GM21786 (cell line): ENCODE measurements at regions not wholly inside any gene's neighbourhood (a gene's known extent, or its start where the extent isn't known, plus 50 kb on each side); places are given as distances from the start of the nearest gene placed in this dataset.
"Not testable (repeated sequence)": the region's sequence is repeated elsewhere in the genome, so short reads cannot be mapped to it uniquely, and the experiment has no call there.

Experiments
- ATAC-seq: cut with Tn5 transposase; IDR thresholded peaks from one replicate; pipeline ENCODE4 v1.9.1; 2021; ENCODE audit not compliant: unreplicated experiment

DNA sequence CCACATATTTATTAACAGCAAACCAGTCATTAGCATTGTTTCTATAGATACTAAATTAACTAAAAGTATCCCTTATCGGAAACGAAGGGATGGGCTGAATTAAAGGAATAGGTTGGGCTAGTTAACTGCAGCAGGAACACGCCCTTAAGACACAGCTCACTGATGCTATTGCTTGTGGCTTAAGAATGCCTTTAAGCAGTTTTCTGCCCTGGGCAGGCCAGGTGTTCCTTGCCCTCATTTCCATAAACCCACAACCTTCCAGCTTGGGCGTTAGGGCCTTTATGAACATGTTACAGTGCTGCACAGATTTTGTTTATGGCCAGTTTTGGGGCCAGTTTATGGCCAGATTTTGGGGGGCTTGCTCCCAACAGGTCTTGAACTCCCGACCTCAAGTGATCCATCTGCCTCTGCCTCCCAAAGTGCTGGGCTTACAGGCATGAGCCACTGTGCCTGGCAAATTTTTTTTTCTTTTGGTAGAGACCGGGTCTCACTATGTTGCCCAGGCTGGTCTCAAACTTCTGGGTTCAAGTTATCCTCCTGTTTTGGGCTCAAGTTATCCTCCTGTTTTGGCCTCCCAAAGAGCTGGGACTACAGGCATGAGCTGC lies 90.1 kb upstream of the GRIN2A start:
- ATAC-seq: not testable (repeated sequence)

DNA sequence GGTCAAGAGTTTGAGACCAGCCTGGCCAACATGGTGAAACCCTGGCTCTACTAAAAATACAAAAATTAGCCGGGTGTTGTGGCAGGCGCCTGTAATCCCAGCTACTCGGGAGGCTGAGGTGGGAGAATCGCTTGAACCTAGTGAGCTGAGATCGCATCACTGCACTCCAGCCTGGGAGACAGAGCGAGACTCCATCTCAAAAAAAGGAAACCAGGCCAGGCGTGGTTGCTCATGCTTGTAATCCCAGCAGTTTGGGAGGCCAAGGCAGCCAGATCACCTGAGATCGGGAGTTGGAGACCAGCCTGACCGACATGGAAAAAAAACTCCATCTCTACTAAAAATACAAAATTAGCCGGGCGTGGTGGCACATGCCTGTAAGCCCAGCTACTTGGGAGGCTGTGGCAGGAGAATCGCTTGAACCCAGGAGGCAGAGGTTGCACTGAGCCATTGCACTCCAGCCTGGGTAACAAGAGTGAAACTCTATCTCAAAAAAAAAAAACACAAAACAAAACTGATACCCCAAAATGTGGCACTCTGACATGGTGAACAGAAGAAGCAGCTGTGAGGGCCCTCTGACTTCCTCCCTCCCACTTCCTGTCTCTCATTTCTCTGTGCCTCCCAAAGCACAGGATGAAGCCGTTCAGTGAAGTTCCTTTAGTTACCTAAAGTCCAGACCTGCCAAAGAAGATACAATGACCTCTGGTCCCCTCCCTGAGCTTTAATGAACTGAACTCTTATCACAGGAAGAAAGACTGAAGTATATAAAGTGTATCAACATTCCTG lies 93.2 kb upstream of the GRIN2A start:
- peak; percentile 84 for ATAC-seq

DNA sequence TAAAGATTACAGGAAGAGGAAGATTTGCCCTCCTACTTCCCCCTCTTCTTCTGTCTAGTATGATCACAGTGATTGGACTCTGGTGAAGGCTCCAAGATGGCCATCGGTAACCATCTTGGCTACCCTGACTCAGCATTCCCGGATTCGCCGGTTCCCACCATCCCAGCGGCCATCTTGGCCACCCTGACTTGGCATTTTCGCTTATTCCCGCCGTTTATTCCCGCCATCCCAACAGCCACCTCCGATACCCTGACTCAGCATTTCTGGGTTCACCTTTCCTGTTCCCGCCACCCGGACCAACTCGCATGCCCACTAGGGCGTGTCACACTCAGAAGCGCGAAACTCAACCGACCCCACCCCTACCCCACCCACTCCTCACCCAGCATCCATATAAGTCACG lies 95.4 kb upstream of the GRIN2A start:
- ATAC-seq: no peak

DNA sequence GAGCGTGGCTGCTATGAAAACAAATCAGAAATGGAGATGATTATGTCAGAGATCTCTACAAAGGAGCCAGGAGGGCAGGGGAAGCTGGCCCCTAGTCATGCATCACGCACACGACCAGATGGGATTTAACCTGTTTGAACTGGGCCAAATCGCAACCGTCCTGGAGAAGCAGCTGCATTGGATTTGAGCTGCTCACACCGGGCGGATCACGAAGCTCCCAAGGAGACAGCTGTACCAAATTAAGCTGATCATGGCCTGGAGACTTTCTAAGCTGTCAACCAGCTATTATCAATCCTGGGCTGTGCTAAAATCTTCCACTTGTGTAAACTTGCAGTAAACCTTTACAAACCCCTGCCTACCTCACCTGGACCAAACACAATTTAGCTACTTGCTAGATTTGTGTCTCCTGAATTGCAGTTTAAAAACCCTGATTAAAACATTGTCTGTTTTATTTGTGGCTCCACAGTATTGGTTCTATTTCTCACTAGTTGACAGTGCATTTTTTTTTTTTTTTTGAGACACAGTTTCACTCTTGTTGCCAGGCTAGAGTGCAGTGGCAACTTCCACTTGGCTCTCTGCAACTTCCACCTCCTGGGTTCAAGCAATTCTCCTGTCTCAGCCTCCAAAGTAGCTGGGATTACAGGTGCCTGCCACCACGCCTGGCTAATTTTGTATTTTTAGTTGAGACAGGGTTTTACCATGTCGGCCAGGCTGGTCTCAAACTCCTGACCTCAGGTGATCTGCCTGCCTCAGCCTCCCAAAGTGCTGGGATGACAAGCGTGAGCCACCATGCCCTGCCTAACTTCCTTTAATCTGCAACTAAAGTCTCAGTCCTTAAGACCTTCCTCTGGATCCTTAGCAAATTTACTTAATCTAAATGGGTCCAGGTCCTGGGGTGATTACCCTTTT lies 98.3 kb upstream of the GRIN2A start:
- ATAC-seq: no peak

DNA sequence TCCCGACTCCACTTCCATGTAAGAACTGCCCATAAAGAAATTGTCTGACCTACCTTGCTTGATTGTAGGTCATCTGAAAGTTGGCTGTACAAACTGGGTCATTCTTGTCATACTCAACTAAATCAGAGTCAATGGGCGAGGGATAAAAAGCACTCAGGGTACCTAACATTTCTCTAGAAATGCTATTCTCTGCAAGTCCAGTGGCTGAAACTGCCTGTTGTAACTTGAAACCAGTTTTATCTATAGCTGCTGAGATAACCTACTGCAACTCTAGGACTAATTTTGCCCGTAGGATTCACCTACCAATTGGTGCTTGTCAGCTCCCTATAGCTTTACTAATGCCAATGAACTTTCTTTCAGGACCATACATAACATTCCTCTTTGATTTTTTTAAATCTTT lies 100.1 kb upstream of the GRIN2A start:
- no peak for ATAC-seq

DNA sequence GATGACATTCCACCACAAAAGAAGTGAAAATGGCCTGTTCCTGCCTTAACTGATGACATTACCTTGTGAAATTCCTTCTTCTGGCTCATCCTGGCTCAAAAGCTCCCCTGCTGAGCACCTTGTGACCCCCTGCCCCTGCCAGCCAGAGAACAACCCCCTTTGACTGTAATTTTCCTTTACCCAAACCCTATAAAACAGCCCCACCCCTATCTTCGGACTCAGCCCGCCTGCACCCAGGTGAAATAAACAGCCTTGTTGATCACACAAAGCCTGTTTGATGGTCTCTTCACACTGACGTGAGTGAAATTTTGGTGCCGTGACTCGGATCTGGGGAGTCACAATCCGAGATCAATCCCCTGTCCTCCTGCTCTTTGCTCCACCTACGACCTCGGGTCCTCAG lies 101.0 kb upstream of the GRIN2A start:
- not testable (repeated sequence) for ATAC-seq

DNA sequence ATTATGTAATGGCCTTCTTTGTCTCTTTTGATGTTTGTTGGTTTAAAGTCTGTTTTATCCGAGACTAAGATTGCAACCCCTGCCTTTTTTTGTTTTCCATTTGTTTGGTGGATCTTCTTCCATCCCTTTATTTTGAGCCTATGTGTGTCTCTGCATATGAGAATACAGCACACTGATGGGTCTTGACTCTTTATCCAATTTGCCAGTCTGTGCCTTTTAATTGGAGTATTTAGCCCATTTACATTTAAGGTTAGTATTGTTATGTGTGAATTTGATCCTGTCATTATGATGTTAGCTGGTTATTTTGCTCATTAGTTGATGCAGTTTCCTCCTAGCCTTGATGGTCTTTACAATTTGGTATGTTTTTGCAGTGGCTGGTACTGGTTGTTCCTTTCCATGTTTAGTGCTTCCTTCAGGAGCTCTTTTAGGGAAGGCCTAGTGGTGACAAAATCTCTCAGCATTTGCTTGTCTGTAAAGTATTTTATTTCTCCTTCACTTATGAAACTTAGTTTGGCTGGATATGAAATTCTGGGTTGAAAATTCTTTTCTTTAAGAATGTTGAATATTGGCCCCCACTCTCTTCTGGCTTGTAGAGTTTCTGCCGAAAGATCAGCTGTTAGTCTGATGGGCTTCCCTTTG lies 95.3 kb upstream of the ATF7IP2 start:
- ATAC-seq: not testable (repeated sequence)

DNA sequence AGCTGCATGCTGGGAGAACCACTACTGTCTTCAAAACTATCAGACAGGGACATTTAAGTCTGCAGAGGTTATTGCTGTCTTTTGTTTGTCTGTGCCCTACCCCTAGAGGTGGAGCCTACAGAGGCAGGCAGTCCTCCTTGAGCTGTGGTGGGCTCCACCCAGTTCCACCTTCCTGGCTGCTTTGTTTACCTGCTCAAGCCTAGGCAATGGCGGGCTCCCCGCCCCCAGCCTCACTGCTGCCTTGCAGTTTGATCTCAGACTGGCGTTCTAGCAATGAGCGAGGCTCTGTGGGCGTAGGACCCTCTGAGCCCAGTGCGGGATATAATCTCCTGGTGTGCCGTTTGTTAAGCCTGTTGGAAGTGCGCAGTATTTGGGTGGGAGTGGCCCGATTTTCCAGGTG lies 93.7 kb upstream of the ATF7IP2 start:
- ATAC-seq: not testable (repeated sequence)

DNA sequence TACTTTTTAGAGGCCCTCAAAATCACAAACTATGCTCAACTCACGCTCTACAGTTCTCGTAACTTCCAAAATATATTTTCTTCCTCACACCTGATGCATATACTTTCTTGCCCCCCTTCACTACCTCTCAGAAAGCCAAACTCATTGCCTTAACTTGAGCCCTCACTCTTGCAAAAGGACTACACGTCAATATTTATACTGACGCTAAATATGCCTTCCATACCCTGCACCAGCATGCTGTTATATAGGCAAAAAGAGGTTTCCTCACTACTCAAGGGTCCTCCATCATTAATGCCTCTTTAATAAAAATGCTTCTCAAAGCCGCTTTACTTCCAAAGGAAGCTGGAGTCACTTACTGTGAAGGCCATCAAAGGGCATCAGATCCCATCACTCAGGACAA lies 92.9 kb upstream of the ATF7IP2 start:
- ATAC-seq: not testable (repeated sequence)

DNA sequence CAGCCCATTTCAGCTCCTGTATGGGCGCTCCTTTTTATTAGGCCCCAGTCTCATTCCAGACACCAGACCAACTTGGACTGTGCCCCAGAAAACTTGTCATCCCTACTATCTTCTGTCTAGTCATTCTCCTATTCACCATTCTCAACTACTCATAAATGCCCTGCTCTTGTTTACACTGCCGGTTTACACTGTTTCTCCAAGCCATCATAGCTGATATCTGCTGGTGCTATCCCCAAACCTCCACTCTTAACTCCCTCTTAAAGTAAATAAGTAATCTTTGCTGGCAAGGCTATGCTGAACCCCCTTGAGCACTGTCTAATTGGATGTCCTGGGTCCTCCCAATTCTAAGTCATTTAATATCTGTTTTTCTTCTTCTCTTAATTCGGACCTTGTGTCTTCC lies 91.7 kb upstream of the ATF7IP2 start:
- ATAC-seq: not testable (repeated sequence)

DNA sequence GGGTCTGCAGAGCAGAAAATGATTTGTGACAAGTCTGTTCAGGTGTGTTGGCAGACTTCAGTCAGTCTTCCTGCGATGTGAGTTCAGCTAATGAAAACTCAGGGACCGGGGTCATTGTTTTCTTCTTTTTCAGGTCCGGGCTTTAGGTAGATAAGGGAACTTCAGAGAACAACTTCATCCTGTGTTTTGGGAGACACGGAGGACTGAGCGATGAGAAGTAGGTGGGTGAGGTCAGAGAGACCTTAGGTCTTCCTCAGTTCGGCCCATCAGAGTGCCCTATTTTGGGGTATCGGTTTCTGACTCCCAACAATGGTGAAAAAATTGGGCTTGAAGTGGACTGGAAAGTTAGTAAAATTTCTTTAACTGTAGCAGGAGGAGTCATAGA lies 88.9 kb upstream of the ATF7IP2 start:
- ATAC-seq: peak; percentile 28

DNA sequence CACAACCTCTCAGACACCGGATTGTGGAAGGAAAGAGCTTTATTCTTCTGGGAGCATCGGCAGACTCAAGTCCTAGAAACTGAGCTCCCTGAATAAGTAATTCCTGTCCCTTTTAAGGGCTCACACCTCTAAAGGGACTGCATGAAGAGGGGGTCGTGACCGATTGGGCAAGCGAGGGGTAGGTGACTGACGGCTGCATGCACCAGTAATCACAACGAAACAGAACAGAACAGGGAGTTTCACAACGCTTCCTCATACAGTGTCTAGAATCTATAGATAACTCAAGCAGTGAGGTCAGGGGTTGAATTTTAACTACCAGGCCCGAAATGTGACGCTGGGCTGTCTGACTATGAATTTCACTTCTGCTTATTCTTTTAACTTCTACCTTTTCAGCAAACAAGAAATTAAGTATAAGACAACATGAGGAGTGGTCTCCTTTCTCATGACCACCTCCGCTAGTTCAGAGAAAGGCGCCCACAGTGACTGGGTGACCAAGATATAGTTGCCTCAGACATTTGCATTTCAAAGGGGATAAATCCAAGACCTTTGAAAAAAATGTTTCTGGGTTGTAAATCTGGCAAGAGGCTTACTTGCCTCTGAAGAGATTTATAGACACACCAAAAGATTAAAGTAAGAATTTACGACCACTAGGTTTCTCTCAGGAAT lies 88.4 kb upstream of the ATF7IP2 start:
- ATAC-seq: peak; percentile 96

DNA sequence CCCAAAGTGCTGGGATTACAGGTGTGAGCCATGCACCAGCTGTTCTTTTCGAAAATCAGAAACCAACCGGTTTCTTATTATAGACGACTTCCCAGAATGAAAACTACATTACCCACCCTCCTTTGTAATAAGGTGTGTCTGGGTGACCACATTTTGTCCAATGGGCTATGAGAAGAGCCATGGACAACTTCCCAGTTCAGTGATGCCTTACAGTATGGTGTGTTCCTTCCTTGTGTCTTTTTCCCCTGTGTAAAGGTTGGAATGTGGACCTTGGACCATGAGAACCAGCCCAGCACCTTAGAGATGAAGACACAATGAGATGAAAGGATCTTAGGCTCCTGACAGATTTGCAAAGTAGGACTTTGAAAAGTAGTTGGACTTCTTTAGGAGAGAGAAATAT lies 85.0 kb upstream of the ATF7IP2 start:
- ATAC-seq: no peak

DNA sequence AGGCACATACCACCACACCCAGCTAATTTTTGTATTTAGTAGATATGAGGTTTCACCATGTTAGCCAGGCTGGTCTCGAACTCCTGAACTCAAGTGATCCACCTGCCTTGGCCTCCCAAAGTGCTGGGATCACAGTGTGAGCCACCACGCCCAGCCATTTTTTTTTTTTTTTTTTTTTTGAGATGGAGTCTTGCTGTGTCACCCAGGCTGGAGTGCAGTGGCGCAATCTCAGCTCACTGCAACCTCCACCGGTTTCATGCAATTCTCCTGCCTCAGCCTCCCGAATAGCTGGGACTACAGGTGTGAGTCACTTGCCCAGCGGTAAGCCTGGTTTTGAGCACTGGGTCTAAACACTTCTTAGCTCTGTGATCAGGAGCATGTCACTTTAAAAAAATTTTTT lies 84.3 kb upstream of the ATF7IP2 start:
- not testable (repeated sequence) for ATAC-seq

DNA sequence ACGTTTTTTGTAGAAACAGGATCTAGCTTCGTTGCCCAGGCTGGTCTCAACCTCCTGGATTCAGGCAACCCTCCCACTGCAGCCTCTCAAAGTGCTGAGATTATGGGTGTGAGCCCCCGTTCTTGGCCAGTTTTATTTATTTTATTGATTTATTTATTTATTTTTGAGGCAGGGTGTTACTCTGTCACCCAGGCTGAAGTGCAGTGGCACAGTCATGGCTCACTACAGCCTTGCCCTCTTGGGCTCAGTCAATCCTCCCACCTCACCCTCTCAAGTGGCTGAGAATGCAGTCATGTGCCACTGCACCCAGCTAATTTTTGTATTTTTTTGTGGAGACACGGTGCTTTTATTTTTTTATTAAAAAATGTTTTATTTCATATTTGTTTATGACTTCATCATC lies 79.9 kb upstream of the ATF7IP2 start:
- no peak for ATAC-seq

DNA sequence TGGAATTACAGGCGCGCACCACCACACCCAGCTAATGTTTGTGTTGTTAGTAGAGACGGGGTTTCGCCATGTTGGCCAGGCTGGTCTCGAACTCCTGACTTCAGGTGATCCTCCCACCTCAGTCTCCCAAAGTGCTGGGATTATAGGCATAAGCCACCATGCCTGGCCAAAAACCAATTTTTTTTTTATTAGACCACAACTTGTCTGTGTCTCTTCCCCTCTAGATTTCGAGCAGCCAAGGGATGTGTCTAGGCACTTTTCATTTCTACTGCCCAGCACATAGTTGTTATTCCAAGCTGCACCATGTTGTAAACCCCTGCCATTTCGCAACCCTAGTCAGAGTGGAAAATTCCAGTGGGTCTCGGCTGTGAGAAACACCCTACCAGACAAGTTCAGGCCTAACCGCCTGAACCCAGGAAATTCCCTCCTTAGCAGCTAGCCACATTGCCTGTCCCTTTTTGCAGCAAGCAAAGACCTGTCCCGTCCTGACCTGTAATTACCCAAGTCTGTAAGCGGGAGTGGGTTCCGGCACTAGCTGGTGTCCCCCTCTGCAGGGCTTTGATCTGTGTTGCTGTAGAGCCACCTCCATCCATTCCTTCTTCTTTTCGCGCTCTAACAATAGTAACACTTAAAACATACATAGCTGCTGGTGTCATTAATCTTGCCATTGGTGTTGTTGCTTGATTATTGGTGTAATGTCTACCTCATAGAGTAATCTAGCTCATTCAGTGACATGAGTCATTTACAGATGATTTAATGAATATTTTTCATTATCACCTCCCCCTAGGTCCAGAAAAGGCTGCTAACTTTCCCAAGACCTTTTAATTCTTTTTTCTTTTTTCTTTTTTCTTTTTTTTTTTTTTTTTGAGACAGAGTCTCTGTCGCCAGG lies 77.3 kb upstream of the ATF7IP2 start:
- ATAC-seq: no peak

DNA sequence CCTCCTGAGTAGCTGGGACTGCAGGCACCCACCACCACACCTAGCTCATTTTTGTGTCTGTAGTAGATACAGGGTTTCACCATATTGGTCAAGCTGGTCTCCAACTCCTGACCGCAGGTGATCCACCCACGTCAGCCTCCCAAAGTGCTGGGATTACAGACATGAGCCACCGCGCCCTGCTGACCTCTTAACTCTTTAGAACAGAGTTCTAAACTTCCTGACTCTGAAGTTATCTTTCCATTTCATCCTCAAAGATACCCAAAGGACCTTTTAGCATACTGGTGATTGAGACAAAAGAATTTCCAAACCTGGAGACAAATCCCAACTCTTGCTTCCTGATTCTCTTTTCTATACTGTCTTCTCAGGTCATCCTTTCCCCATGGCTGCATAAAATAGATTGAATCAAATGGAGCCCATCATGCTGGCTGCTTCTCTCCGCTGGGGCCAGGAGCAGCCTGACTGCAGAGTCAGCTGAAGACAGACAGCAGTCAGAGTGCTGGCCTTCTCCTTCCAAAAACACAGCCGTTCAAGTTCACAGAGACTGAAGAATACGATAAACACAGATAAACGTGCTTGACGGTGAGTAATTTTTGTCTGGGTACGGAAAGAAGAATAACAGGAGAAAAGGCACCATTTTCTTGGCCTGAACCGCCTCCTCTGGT lies 76.5 kb upstream of the ATF7IP2 start:
- no peak for ATAC-seq

DNA sequence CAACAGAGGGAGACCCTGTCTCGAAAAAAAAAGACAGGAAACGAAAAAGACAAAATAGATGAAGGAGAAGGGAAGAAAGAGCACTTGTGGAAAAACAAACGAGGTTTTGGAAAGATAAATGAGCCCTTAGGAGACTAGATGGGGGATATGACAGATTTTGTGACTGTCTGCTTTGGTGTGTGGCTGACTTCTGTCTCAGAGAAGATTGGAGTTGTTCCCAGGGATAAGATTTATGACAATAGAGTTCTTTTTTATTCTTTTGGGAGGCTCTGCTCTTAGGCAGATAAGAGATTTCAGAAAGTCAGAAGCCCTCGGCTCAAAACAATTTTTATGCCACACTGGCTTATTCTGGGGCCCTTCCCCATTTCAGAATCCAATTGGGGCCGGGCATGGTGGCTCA lies 73.9 kb upstream of the ATF7IP2 start:
- no peak for ATAC-seq
